ENCODE measurements at regions not wholly inside any gene's neighbourhood (a gene's known extent, or its start where the extent isn't known, plus 50 kb on each side); places are given as distances from the start of the nearest gene placed in this dataset.

DNA sequence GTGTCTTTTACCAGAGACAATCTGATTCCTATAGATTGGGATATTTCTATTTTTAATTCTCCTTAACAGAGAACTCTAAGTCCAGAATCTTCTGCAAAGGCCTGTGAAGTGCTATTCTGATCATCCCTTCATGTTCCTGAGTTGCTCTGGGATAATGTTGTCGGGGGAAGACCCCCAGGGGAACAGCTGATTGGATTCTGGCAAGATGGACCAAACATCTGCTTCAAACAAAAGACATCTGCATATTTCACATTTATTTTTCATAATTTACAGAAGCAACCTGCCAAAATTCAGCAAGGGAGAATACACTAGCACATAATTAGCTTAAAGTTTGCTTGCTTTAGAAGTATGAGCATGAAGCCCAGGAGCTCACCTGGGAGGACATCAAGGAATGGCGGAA, 116.0 kb upstream of the ETAA1 start:
- H3K9me3 ChIP-seq (ENCODE audit: control insufficient read depth, insufficient read depth, low read length), result no peaks in the 10 kb centered on the region
- intact Hi-C loops (cut with micrococcal nuclease), result no loop called here
- H3K27me3 ChIP-seq (ENCODE audit: control insufficient read depth, insufficient read depth, low read length), result no peaks in the 10 kb centered on the region
- no peaks in the 10 kb centered on the region for H3K36me3 ChIP-seq (ENCODE audit: control insufficient read depth, insufficient read depth, low read length)
- H3K4me1 ChIP-seq (ENCODE audit: control insufficient read depth, insufficient read depth, low read length), result no peaks in the 10 kb centered on the region
- no peak overlapping the region for H3K27ac Mint-ChIP-seq
- no peaks in the 10 kb centered on the region for H3K36me3 Mint-ChIP-seq
- TF ChIP-seq CTCF (IDR thresholded peaks at IDR 0.05), result no peak
- DNase-seq (no peak), ATAC-seq (no peak)
- H3K4me1 Mint-ChIP-seq, result no peaks in the 10 kb centered on the region
- H3K4me3 Mint-ChIP-seq, result no peak overlapping the region
- no peaks in the 10 kb centered on the region for H3K9me3 Mint-ChIP-seq
- H3K27ac ChIP-seq (ENCODE audit: low read length), result no peak overlapping the region
- WGBS (ENCODE audit: insufficient coverage), result 88% methylated on average over 2 of the region's 2 CpGs
- peaks cover 6 to 34% of the 10 kb centered on the region in 2 donors for H3K27me3 Mint-ChIP-seq (ENCODE audit: low read depth in 2 of 2)
- no peak overlapping the region for H3K4me3 ChIP-seq (ENCODE audit: low read length)

GRCh38 chr2:67283641-67284040, 113.5 kb upstream of the ETAA1 start:
- Mint-ChIP-seq H3K9me3 (no peaks in the 10 kb centered on the region), H3K27me3 (ENCODE audit: low read depth in 2 of 2) (peaks cover 11 to 34% of the 10 kb centered on the region in 2 donors), H3K4me1 (no peaks in the 10 kb centered on the region), H3K36me3 (no peaks in the 10 kb centered on the region), H3K27ac (no peak overlapping the region), H3K4me3 (no peak overlapping the region)
- H3K4me1 ChIP-seq (ENCODE audit: control insufficient read depth, insufficient read depth, low read length), result no peaks in the 10 kb centered on the region
- TF ChIP-seq CTCF (IDR thresholded peaks at IDR 0.05), result no peak
- H3K27ac ChIP-seq (ENCODE audit: low read length), result no peak overlapping the region
- DNase-seq (no peak), ATAC-seq (no peak)
- intact Hi-C loops (cut with micrococcal nuclease), result no loop called here
- no peak overlapping the region for H3K4me3 ChIP-seq (ENCODE audit: low read length)
- no peaks in the 10 kb centered on the region for H3K9me3 ChIP-seq (ENCODE audit: control insufficient read depth, insufficient read depth, low read length)
- no peaks in the 10 kb centered on the region for H3K27me3 ChIP-seq (ENCODE audit: control insufficient read depth, insufficient read depth, low read length)
- no peaks in the 10 kb centered on the region for H3K36me3 ChIP-seq (ENCODE audit: control insufficient read depth, insufficient read depth, low read length)

DNA sequence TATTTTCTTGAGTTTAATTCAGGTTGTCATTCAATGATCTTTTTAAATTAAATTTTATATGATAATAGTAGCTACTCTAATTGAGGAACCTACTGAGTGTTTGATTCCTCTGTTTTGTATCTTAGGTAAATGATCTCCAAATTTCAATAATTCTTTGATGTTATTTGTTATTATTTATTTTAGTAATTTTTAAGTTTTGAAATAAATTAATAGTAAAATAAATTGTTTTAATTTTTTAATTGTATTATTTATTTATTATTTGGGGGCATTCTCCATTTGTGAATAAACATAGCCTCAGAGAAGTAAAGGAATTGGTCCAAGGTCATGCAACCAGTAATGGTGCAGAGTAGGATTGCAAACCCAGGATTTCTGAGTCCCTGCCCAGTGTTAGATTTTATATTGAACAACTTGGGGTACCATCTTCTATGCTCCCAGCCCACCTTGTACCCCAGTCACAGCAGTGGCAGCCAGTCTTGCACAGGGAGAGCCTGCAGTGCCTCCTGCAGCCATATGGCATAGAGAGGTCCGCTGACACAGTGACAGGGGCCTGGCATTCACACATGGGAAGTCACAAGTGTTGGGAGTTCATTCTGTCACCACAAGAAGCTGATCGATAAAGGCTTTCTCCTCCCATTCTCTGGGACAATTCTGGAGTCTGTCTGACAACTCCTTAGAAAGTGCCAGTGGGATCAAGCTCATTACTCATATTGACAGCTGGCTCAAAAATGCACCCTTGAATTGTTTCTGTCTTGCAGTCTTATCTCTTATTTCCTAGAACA, 110.0 kb upstream of the ETAA1 start:
- Mint-ChIP-seq H3K4me1 (no peaks in the 10 kb centered on the region), H3K9me3 (no peaks in the 10 kb centered on the region), H3K36me3 (no peaks in the 10 kb centered on the region), H3K27me3 (ENCODE audit: low read depth in 2 of 2) (peaks cover 14 to 34% of the 10 kb centered on the region in 2 donors), H3K27ac (no peak overlapping the region), H3K4me3 (no peak overlapping the region)
- intact Hi-C loops (cut with micrococcal nuclease), result no loop called here
- DNase-seq (no peak), ATAC-seq (no peak)
- Histone ChIP-seq H3K9me3 (ENCODE audit: control insufficient read depth, insufficient read depth, low read length) (no peaks in the 10 kb centered on the region), H3K27me3 (ENCODE audit: control insufficient read depth, insufficient read depth, low read length) (no peaks in the 10 kb centered on the region), H3K27ac (ENCODE audit: low read length) (no peak overlapping the region), H3K36me3 (ENCODE audit: control insufficient read depth, insufficient read depth, low read length) (no peaks in the 10 kb centered on the region), H3K4me3 (ENCODE audit: low read length) (no peak overlapping the region), H3K4me1 (ENCODE audit: control insufficient read depth, insufficient read depth, low read length) (no peaks in the 10 kb centered on the region)
- WGBS (ENCODE audit: insufficient coverage), result 82% methylated on average over 2 of the region's 2 CpGs
- TF ChIP-seq CTCF (IDR thresholded peaks at IDR 0.05), result no peak

GRCh38 chr2:67289271-67289670, 107.9 kb upstream of the ETAA1 start:
- intact Hi-C loops (cut with micrococcal nuclease), result no loop called here
- Mint-ChIP-seq H3K27me3 (ENCODE audit: low read depth in 2 of 2) (peaks cover 14 to 34% of the 10 kb centered on the region in 2 donors), H3K4me3 (no peak overlapping the region), H3K9me3 (no peaks in the 10 kb centered on the region), H3K36me3 (no peaks in the 10 kb centered on the region), H3K27ac (no peak overlapping the region), H3K4me1 (no peaks in the 10 kb centered on the region)
- H3K4me3 ChIP-seq (ENCODE audit: low read length), result no peak overlapping the region
- no peaks in the 10 kb centered on the region for H3K9me3 ChIP-seq (ENCODE audit: control insufficient read depth, insufficient read depth, low read length)
- no peaks in the 10 kb centered on the region for H3K4me1 ChIP-seq (ENCODE audit: control insufficient read depth, insufficient read depth, low read length)
- no peak for DNase-seq
- ATAC-seq, result no peak
- H3K27ac ChIP-seq (ENCODE audit: low read length), result no peak overlapping the region
- no peaks in the 10 kb centered on the region for H3K36me3 ChIP-seq (ENCODE audit: control insufficient read depth, insufficient read depth, low read length)
- no peaks in the 10 kb centered on the region for H3K27me3 ChIP-seq (ENCODE audit: control insufficient read depth, insufficient read depth, low read length)
- TF ChIP-seq CTCF (IDR thresholded peaks at IDR 0.05), result no peak
- WGBS (ENCODE audit: insufficient coverage), result 88% methylated on average over 2 of the region's 2 CpGs

Measured in natural killer cell (primary cell).